ENCODE measurements at regions not wholly inside any gene's neighbourhood (a gene's known extent, or its start where the extent isn't known, plus 50 kb on each side); places are given as distances from the start of the nearest gene placed in this dataset.

DNA sequence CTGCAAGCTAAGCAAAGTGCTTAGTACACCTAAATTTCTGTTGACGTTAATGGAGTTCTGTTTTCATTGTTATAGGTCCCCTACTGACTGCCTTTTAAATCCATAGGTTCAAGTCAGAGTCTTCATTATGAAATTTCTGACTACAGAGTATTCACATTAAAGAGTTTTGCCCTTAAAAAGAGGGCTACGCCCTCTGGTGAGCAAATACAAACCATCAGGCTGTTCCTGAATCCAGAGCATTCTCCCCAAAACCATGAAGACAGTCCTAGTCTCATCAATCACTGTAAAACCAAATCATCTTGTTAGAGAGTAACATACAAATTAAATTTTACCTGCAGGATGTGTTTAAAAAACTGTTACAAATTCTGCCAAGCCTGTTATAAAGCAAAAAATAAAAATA, 1091.7 kb downstream of the TDRD15 start:
- no peak for FAIRE-seq
- DNase-seq (ENCODE audit: extremely low spot score, insufficient read length, low read depth): no peak

DNA sequence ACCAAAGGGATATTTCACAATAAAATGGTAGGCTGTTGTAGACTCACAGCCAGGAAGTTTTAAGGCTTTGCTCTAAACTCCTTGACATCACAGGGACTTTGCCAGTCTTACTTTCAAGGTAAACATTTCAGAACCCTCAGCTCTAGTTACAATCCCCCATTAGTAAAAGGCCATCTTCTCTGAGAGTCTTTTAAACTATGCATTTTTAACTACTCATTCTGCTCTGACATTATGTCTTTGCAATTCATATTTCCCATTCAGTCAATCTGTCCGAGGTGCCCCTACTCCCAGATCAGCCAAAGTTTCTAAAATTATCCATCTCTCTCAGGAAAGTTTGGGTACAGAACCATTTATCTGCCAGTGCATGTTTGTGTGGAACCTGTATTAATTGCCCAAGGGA, 1094.1 kb downstream of the TDRD15 start:
- DNase-seq (ENCODE audit: extremely low spot score, insufficient read length, low read depth): no peak
- no peak for FAIRE-seq

DNA sequence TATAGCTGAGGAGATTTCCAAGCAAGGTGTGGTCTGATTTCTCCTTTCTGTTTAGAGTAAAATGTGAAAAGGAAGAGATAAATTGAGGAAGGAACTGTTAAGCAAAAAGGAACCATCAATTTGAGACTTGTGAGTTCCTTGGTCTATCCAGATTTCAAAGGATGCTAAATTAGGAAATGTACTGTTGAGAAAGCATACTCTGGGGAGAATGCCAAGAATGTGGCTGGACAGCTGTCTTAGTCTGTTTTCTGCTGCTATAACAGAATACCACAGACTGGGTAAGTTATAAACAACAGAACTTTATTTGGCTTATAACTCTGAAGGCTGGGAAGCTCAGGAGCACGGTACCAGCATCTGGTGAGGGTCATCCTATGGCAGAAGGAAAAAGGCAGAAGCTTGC, 1097.2 kb downstream of the TDRD15 start:
- DNase-seq (ENCODE audit: extremely low spot score, insufficient read length, low read depth) (no peak), FAIRE-seq (no peak)

DNA sequence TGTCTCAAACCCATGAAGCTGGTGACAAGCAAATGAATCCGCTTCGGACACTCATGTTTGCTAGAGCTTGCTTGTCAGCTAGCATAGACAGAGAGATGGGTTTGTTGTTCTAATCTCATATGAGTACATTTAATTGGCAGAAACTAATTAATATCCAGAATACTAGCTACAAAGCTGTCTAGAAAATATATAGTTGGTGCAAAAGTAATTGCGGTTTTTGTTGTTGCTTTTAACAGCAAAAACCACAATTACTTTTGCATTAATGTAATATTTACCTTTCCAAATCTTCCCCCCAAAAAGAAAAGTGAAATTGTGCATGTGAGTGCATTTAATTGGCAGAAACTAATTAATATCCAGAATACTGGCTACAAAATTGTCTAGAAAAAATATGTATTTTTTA, 1115.2 kb downstream of the TDRD15 start:
- FAIRE-seq: no peak

DNA sequence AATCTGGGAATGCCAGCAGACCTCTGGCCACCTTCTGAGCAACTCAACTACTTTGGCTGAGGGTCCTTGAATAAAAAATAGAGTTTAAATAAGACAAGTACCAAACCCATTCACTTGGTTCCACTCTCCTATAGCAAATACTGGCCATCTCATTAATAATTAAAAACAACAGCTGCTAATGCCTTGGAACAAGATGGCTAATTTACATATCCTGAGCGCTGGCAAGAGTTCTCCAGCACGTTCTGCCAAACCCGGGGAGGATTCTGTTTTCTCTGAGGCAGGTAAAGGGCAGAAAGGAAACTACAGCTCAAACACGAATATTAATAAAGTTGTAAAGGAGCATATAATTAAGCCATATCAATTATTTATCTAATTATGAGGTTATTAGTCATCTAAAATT, 1123.7 kb downstream of the TDRD15 start:
- DNase-seq (ENCODE audit: extremely low spot score, insufficient read length, low read depth): no peak
- no peak for FAIRE-seq

More for the DNA sequence above, 1115.2 kb downstream of the TDRD15 start:
- no peak for DNase-seq (ENCODE audit: extremely low spot score, insufficient read length, low read depth)

DNA sequence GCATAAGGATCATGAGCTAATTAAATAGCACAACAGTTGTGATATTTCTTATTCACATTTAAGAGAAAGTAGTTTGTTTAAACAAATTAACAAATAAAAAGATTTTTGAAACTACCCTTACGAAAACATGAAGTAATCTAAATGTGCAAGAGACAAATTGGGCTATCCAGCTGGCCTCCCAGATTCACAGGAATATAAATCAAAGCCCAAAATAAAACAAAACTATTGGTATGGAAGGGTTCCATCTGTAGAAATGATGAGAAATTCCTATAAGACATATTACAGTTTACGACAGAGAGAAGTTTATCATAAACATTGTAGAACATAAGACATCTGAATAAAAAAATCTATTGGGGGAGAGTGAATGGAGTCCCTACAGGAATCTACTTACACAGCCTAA, 1125.1 kb downstream of the TDRD15 start:
- FAIRE-seq: no peak
- DNase-seq (ENCODE audit: extremely low spot score, insufficient read length, low read depth): no peak

DNA sequence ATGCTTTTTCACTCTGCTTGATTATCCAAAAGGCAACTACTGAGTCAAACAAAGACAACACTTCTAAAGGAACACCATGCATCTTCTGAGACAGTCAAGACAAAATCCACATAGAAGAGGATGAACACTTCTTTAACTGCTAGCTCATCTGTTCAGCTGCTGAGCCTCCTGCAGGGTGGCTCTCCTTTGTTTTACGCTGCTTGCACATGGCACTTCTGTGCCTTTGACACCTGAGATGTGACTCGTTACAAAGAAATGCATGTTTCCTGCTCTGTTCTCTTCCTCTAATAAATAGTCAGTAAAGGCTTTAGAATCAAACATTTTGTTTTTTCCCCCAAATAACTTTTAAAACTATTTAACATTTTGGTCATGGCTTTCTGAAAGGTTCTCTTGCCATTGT, 1129.4 kb downstream of the TDRD15 start:
- no peak for DNase-seq (ENCODE audit: extremely low spot score, insufficient read length, low read depth)
- no peak for FAIRE-seq

DNA sequence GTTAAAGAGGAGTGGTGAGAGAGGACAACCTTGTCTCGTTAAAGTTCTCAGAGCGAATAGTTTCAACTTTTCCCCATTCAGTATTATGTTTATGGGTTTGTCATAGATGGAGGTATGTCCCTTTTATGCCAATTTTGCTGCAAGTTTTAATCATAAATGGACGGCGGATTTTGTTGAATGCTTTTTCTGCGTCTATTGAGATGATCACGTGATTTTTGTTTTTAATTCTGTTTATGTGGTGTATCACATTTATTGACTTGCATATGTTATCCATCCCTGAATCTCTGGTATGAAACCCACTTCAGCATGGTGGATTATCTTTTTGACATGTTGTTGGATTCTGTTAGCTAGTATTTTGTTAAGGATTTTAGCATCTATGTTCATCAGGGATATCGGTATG, 1123.8 kb upstream of the KLHL29 start:
- no peak for DNase-seq (ENCODE audit: extremely low spot score, insufficient read length, low read depth)
- FAIRE-seq: no peak

DNA sequence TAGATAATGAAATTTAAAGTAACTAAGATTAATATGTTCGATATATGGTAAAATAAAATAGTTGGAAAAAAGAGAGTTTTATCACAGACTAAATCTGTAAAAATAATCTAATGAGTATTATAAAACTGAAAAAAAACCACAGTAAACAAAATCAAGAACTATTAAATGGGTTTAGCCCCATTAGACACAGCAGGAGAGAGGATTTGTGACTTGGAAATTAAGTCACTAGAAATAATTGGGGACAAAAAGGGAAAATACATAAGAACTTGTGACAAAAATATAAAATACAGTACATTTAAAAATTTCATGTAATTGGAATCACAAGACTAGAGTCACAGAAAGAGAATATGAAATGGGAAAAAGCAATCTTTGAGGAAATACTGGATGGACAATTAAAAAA, 1114.6 kb upstream of the KLHL29 start:
- no peak for FAIRE-seq

DNA sequence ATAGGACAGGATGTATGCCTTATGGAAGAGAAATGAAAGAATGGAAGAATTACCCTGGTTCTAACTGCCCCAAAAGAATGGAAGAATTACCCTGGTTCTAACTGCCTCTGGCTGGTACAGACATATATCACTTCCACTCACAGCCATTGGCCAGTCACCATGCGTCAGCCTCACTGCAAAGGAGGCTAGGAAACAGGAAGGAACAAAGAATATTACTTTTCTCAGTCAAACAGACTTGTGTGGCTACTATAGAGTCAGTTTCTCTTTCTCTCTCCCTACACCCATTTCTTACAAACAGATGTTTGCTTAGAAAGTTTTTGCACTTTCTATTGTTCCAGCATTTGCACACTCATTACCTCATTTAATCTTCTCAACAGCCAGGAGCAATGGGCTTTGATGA, 1111.1 kb upstream of the KLHL29 start:
- DNase-seq (ENCODE audit: extremely low spot score, insufficient read length, low read depth) (no peak), FAIRE-seq (no peak)

More for the DNA sequence above, 1114.6 kb upstream of the KLHL29 start:
- DNase-seq (ENCODE audit: extremely low spot score, insufficient read length, low read depth): no peak

DNA sequence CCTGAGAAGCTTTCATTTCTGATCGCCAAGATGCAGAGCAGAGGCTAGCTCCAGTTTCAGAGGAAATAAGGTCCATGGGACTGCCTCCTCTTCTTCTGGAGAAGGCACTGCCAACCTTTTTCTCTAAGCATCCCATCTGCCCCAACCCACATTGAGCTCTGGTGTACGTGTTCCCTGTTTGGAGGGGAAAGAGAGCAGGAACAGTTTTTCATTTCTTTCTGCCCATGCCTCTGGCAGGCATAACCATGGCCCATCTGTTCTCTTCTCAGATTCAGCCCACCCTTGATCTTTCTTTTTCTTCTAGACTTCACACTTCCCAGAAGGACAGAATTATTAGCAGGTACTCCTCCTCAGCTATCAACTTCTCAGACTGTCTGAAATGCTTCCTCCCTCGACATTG, 1110.3 kb upstream of the KLHL29 start:
- DNase-seq (ENCODE audit: extremely low spot score, insufficient read length, low read depth) (no peak), FAIRE-seq (no peak)

DNA sequence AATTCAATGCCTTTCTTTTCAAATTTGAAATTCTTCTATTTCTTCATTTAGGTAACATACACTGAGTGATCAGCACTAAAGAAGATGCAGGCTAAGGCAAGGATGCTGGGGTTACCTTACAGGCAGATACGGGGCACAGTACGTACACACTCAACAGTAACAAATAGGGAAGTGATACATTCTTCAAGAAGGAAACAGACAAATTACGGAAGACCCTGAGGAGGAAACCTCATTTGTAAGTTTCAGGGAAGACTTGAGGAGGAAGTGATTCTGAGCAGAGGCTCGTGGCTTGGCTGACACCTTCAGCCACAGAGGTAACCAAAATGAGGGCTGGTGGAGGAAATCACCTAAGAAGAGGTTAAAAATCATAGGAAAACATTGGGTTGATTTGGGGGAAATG, 1108.3 kb upstream of the KLHL29 start:
- DNase-seq (ENCODE audit: extremely low spot score, insufficient read length, low read depth) (no peak), FAIRE-seq (no peak)

DNA sequence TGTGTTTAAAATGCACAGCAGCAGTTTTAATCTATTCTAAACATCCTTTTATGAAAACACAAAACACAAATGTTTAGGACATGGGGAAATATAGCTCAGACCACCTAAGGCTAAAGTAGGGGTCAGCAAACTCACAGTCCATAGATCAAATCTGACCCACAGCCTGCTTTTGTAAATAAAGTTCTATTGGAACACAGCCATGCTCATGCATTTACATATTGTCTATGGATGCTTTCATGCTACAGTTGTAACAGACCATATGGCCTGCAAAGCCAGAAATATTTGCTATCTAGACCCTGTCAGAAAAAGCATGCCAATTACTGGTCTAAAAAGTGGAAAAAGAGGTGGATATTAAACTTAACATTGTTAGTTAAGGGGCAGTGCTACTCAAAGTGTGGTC, 1105.4 kb upstream of the KLHL29 start:
- FAIRE-seq (no peak), DNase-seq (ENCODE audit: extremely low spot score, insufficient read length, low read depth) (no peak)

DNA sequence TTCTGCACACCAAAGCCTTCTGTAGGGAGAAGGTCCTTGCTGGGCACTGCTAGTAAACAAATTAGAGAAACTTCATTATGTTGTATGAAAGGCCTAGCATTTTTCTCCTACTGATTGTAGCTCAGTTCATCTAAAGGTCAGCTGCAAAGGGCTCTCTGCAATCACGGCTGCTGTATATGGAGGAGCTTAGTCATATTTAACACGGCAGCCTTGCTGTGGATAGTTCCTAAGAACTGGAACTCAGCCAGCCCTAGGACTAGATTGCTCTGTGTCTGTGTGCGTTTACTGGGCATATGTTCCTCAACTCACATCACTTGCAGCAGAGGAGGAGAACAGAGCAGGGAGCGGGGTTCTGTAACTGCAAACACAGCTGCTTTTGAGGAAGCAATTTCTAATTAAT, 1103.9 kb upstream of the KLHL29 start:
- no peak for DNase-seq (ENCODE audit: extremely low spot score, insufficient read length, low read depth)
- no peak for FAIRE-seq

DNA sequence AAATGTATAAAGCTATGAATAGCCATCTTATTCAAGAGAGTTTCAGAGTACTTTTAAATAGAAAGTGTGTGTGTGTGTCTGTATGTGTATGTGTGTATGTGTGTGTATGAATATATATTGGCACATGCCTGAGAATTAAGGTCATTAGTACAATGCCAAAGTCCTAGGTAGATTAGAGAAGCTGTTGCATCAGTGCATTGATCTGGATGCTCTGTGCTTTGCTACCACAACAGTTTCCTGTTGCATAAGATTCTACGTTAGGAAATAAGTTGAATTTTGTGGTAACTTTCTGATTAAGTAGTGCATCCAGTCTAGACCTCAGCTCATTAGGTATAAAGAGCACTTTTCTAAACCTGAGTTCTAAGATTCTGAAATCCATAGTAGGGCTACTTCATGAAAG, 1102.8 kb upstream of the KLHL29 start:
- no peak for DNase-seq (ENCODE audit: extremely low spot score, insufficient read length, low read depth)
- FAIRE-seq: no peak

DNA sequence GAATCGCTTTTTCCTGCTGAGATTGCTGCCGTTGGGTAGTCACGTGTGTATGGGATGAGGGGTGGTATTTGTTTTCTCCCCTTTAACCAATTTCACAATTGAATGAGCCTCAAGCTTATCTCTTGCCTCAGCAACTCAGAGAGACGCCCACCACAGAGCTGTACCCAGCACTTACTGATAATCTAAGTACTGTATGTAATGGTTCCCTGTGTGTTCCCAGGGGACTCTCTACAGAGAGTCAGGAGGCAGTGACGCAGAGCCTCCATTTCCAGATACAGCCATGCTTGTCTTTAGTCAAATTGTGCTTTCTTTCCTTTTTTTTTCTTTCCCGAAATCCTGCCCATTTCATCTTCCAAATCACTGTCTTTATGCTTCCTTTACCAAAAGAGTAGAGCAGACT, 1102.1 kb upstream of the KLHL29 start:
- no peak for DNase-seq (ENCODE audit: extremely low spot score, insufficient read length, low read depth)

DNA sequence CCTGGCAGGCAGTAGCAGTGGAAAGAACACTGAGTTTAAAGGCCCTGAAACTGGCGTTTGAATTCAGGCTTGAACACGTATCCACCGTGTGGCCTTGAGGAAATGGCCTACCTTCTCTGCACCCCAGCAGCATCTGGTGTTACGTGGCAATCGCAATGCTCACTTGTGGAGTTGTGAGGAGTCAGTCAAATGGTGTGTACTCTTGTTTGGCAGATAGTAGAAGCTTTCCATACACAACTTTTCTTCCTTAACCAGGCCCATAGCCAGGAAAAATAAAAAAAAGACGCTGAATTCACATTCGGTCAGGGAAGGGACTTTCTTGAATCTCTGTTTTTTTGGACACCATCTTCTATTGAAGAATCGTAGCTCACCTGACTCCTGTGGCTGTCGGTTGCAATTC, 1101.5 kb upstream of the KLHL29 start:
- no peak for FAIRE-seq
- no peak for DNase-seq (ENCODE audit: extremely low spot score, insufficient read length, low read depth)

More for the DNA sequence above, 1102.1 kb upstream of the KLHL29 start:
- no peak for FAIRE-seq

DNA sequence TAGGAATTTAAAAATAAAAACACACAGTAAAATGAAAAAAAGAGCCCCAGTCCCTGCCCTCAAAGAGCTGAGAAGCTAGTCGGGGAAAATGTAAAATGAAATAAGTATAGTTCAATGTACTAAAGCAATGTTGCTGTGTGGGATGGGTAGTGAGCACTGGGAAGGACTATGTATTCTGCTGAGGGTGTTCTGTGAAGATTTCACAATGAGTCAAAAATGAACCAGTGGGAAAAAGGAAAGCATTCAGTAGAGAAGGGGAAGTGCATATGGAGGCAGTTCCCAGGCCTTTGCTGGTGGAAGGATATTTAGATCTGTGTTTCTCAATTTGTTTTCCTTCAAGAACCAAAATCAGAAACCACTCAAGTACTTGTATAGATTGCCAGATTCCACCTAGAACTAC, 1094.7 kb upstream of the KLHL29 start:
- FAIRE-seq: no peak
- no peak for DNase-seq (ENCODE audit: extremely low spot score, insufficient read length, low read depth)

DNA sequence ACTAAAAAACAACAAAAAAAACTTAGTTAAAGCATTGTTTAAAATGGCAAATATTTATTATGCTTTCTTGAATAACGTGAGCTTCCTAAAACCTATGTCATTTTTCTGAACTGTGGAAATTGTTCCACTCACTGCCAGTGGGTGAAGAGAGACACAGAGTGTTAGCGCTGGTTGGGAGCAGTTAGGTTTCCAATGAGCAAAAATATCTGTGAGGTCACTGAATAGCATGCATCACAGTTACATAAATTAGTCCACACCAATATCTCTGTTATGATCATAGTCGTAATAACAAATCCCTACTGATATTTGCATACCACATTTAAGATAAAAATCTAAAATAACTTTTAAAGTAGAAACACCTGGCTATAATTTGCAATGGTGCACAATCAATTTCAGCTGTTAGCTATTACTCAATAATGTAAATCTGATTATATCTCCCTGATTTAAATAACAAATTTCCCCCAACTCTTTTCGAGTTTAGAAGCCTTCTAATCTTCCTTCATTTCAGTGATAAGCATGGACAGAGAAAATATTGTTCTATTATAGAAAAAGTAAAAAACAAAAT, 1094.0 kb upstream of the KLHL29 start:
- FAIRE-seq (no peak), DNase-seq (ENCODE audit: extremely low spot score, insufficient read length, low read depth) (no peak)

DNA sequence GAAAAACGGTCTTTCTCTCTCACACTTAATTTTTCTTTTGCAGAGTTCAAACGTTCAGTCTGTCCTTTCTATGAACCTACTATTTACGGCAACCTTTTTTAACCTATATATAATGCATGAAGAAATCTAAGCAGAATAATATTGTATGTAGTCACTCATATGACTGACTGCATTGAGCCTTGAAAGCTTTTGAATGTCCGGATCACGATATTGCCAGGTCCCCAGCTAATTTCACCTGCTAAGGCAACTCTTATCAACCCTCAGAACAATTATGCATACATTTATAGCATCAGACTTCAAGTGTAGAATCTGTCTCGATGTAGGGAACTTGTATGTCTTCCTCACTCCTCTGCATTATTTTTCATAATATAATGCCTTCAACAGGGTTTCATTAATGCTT, 1083.8 kb upstream of the KLHL29 start:
- FAIRE-seq (no peak), DNase-seq (ENCODE audit: extremely low spot score, insufficient read length, low read depth) (no peak)

DNA sequence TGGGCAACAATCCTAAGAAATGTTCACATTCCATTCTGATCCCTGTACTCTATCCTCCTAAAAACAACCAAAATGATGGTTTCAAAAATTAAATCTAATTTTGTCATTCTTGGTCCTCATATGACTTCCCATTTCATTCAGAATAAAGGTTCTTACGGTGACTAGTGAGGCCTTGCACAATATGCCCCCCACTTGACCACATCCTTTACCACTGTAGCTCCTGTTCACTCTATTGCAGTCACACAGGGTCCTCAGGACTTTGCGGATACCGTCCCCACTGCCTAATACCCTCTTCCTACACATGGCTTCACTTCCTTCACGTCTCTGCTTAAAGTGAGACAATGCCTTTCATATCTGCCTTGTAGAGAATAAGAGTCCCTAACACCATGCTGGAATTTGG, 1058.7 kb upstream of the KLHL29 start:
- DNase-seq (ENCODE audit: extremely low spot score, insufficient read length, low read depth) (no peak), FAIRE-seq (no peak)

DNA sequence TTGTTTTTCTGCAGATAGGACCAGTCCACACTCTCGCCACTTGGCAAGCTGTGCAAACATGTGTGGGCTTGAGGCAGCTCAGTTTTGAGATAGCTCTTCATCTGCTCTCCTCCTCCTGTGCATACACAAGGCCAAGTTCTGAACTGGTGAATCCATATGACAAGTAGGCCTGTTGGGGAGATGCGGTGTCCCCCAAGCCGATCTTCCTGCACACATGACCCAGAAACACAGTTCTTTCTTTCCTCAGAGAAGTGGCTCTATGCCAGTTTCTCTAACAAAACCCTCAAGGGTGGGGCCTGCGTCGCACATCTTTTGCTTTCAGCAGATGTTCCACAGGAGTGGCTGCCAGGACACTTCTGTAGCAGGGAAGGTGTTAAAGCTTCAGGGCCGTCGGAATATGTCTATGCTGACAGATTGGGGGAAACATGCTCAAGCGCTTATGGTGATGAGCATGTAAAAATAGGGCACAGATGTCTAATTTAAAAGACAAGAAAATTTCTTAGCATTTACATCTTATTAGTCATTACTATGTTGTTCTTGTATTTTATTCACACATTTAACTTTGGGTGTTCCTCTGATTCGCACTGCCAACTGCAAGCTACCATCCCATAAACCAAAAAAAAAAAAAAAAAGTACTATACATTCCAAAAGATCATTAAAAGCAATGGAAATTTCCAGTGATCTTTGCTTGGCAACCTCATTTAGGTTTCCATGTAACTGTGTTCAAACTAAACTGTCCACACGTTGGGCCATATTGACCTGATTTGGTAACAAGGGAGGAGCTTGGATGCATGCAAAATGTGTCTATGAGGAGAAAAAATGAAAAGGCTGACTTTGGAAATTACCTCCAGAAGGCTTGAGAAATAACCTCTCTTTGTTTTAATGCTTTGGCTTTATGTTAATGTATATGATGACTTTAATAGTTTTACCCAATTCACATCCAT, 1055.5 kb upstream of the KLHL29 start:
- FAIRE-seq: no peak
- no peak for DNase-seq (ENCODE audit: extremely low spot score, insufficient read length, low read depth)

Measured in GM18507 (cell line).